ENCODE measurements at regions not wholly inside any gene's neighbourhood (a gene's known extent, or its start where the extent isn't known, plus 50 kb on each side); places are given as distances from the start of the nearest gene placed in this dataset.

- no peak for DNase-seq
Observed at GRCh38 chr17:77506371-77506991, 365.7 kb downstream of the SEC14L1 start.

DNA sequence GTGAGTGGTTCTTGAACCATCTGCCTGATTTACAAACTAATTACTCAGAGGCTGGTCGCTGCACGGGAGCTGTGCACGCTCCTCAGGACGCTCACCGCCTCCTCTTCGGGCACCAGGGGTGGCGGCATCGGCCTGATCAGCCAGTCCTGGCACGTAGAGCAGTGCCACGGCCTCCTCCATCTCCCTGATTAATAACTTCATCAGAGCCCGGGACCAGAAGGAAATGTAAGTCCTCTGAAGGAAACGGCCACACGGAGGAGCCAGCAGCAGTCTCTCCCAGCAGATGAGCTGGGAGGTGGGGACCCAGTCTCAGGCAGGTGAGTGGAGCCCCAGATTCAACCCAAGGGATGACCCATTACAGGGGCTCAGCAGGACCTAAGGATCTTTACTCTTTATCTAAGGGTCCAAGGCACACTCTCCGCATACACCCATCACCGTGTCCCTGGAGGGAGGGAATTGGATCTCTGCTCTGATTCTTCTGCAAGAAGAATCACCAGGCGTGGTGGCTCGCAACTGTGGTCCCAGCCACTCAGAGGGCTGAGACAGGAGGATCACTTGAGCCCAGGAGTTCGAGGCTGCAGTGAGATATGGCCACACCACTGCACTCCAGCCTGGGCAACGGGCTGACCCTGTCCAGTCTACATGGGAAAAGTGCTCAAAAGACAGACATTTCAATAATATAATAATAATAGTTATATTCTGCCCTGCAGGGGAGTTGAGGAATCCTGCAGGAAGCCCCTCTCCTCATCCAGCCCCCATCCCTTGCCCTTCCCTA lies 366.5 kb downstream of the SEC14L1 start:
- peak; percentile 86 to 96 for DNase-seq

DNA sequence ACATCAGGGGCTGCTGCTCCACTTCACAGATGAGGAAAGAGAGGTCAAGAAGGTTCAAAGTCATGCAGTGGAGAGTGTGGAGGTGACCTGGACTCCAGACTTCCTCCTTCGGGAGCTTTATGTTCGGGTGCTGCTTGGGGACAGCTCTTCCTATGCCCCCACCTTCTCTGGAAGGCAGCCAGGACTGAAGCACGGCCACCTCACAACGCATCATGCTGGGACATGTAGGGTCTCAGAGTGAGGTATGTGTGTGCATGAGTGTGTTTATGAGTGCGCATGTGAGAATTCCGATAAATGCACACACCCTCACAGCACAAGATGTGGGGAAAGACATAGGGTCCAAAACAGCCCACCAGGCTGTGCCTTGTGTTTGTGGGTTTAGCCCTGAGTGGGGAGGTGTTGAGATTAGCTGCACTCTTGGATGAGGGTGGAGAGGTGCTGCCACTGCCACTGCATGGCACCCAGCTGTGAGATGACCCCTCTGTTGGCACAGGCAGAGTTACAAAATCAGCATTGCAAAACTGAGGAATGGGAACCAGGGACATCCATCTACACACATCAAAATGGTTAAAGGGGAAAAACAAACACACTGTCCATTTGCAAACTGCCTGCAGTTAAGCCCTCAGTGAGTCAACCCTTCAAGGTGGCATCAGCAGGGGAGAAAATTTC lies 367.4 kb downstream of the SEC14L1 start:
- DNase-seq, result no peak

DNA sequence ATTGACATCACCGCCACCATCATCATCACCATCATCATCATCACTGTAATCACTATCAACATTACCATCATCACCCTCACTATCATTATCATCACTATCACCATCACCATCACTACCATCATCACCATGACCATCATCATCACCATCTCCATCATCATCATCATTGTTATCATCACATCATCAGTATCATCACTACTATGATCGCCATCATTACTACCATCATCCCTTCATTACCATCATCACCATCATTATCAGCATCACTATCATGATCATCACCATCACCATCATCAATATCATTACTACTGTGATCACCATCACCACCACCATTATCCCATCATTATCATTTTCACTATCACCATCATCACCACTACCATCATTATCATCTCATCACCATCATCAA lies 368.3 kb downstream of the SEC14L1 start:
- no peak for DNase-seq

- no peak for DNase-seq
Observed at GRCh38 chr17:77509599-77509998, 368.8 kb downstream of the SEC14L1 start.

DNA sequence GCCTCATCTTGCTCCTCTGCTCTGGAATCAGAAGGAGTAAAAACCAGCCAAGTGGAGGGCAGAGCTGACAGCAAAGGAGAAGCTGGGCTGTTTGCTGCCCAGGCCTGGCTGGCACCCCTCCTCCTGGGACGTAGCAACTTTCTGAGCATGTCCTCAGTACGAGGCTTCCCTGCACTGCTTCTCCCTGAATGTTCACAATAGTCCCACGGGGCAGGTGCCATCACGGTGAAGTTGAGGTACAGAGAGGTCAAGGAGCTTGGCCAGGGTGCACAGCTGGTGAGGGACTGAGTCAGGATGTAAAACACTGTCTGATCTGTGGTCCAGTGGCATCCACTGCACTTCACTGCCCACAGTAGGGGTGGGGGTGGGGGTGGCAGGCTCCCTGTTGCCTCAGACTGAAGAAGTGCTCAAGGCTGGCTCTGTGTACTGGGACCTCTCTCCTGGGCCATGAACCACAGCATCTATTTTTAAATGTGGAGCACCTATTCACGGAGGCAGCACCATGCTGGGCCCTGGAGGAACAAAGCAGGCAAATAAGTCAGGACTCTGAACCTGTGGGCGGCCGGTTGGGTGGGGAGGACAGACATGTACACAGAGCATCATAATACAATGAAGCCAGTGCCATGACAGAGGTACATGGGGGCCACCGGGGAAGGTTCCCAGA lies 369.5 kb downstream of the SEC14L1 start:
- DNase-seq, result no peak

GRCh38 chr17:77511514-77512061 lies 370.8 kb downstream of the SEC14L1 start:
- no peak for DNase-seq

DNA sequence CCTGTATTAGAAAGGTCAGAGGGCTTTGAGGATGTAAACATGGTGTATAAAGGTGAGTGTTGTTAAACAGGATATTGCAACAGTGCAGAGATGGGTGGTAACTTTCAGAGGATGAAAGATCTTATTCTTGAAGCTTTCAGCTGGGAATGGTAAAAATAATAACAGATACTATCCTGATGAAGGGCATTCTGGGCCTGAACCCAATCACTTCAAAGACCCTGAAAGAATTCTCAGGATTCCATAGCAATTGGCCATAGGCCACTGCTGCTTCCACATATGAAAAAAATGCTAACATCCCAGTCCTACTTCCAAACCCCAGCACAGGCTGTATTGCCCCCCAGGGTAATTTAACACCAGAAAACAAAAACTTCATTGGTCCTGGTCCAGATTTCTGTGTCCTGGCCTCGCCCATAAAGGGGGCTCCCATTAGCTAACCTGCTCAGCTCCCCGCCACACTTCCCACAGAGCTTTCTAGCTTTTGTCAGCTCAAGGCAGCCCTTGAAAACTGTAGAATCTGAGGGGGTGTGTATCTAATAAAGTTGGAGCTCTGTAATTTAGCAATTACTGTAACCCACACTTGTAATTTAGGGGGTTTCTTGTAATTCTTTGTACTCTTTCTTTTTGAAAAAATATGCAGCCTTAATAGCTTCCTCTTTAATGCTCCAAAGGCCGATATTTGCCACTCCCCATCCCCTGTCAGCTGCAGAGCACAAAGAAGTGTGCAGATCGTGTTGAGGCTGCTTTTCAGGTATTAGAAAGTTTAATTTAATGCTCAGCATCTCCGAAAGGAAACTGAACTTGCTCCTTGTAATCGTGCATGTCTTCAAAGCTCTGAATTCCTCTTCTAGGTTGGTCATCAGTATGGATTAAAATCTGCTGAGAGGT lies 371.5 kb downstream of the SEC14L1 start:
- DNase-seq, result no peak

GRCh38 chr17:77513045-77513444 lies 372.3 kb downstream of the SEC14L1 start:
- no peak for DNase-seq

GRCh38 chr17:77515227-77515626 lies 374.5 kb downstream of the SEC14L1 start:
- DNase-seq, result no peak

DNA sequence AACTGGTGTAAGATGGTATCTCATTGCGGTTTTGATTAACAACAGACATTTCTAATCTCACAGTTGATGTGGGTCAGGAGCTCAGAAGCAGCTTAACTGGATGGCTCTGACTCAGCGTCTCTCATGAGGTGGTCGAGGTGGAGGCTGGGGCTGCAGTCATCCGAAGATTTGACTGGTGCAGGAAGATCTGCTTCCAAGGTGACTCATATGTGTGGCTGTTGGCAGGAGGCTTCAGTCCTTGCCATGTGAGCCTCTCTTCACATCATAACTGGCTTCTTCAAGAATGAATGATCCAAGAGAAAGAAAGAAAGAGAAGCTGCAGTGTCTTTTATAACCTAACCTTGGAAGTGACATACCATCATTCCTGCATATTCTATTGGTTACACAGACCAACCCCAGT lies 376.1 kb downstream of the SEC14L1 start:
- DNase-seq, result no peak

DNA sequence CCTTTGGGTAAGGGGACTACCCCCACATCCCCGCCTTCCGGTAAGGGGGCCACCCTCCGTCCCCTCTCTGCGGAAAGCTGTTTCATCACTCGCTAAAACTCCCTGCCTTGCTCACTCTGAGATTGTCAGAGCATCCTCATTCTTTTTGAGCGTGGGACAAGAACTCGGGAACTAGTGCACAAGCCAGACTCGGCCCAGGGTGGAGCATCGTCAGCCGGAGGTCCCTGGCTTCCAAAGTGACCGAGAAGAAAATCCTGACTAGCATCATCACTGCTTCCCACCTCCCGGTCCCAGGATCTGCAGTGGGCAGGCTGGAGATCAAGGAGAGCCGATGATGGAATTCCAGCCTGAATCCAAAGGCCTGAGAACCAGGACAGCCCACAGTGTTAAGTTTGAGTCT lies 380.3 kb downstream of the SEC14L1 start:
- no peak for DNase-seq

- DNase-seq, result no peak
Observed at GRCh38 chr17:77523540-77523939, 382.8 kb downstream of the SEC14L1 start.

DNA sequence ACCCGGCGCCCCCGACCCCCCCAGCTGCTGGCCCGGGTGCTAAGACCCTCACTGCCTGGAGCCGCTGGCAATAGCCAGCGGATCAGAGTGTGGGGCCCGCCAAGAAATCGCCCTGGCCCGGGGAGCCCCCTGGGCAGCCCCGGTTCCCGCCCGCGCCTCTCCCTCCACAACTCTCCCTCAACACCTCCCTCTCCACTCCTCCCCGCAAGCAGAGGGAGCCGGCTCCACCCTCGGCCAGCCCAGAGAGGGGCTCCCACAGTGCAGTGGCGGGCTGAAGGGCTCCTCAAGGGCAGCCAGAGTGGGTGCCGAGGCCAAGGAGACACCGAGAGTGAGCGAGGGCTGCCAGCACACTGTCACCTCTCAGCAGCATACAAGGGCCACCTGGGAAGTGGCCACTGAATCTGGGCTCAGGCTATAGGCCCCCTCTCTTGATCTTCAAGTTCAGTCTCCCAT lies 385.5 kb downstream of the SEC14L1 start:
- DNase-seq, result no peak

DNA sequence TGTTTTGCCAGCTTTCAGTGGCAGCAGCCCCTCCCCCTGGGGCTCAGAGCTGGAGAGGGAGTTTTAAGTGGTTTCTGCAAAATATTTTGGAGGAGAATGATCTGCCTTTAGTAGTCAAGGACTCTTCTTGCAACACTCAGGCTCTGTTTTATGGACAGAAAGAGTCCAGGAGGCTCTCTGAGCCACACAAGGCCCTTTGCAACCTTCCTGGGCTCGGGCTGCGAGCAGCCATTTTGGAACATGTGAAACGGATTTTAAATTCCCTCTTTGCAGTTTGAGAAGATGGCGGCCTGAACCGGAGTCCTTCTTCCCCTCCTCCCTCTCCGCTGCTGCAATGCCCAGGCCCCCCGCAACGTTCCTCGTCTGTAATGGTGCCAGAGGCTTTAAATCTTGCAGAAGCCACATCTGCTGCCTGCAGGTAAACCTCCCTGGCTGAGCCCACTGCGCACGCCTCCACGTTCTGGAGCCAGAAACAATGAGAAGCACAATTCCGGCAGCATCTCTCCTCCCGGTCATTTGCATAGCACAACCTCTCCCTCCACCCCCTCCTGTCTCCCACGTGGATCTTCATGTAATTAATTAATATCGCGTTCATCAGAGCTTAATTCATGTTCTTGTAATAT lies 386.1 kb downstream of the SEC14L1 start:
- DNase-seq, result no peak

GRCh38 chr17:77527409-77527808 lies 386.6 kb downstream of the SEC14L1 start:
- no peak for DNase-seq

DNA sequence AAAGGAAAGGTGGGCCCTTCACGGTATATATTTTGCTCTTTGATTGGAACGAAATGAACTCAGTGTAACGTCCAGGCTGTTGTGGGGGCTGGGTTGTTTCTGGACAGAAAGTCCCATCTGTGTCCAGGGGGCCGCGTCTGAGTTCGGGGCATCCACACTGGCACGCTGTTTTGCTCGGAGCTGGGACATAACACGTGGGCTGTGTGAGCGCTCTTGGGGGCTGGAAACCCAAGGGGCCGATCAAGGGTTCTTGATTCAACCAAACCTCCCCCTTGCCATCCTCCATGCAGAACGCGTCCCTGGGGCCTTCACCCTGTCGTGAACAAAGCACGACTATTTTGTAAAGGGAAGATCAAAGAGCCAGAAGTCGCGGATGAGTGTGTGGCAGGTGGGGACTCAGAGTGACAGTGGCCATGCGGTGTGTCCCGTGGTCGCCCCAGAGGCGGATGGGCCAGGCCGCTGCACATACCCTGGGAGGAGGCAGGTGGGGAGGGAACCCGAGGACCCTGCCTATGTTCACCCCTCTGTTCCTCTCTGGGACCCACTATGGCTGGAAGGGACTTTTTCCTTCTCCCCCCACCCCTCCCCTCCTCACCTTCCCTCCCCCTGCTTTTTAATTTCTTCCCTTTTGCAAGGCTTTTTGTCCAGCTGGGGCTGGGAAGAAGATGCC lies 387.2 kb downstream of the SEC14L1 start:
- peak; percentile 56 to 59 for DNase-seq

- peak; percentile 95 to 96 for DNase-seq
Observed at GRCh38 chr17:77528516-77529327, 388.0 kb downstream of the SEC14L1 start.

DNA sequence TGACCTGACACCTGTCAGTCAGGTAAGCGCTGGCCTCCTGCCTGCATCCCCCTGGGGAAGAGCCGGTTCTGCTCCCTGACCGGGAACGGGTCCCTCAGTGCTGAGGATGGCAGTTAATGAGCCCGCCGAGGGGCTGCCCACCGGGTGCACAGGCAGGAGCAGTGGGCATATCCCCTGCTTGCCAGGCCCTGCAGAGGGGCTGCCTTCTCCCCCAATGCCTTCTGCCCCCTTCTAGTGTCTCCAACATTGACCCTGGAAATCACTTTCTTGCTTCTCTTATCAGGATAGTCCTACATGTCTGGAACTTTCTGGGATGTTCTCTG lies 388.5 kb downstream of the SEC14L1 start:
- no peak for DNase-seq

DNA sequence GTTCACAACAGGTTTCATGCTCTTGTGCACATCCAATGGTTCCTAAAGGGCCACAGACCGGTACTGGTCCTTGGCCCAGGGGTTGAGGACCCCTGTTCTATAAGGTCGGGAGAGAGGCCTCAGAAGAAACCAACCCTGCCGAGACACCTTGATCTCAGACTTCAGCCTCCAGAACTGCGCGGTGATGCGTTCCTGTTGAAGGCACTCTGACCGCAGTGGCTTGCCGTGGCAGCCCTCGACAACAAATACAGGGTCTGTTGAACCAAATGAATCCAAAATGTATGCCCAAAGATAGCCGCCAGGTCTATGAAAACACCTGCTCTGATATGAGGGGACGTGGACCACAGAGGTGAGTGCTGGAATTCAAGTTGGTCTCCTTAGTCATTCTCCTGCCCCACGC lies 389.8 kb downstream of the SEC14L1 start:
- no peak for DNase-seq

Measured in NCI-H524 (cell line).